ENCODE measurements at regions not wholly inside any gene's neighbourhood (a gene's known extent, or its start where the extent isn't known, plus 50 kb on each side); places are given as distances from the start of the nearest gene placed in this dataset.

DNA sequence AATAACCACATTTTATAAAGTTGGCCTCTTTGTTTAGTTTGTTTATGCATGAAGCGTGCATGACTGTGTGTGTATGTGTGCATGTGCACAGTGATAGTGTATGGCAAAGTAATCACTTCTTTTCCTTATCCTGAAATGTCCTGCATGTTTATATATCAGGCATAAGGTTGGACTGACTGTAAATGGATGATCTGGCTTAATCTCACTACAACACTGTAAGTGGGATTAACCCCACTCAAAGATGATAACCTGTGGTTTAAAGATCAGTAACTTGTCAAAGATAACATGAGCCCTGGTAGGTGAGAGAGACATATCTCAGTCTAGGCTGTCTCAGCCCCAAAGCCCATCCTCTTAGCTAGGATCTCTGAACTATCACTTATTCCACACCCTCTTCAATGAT is 376.6 kb upstream of the TSHZ2 start:
- no peak overlapping the region for H3K4me3 ChIP-seq
- no peak overlapping the region for H3K4me2 ChIP-seq (ENCODE audit: control insufficient read depth, insufficient read depth)
- no peak overlapping the region for H3K9ac ChIP-seq (ENCODE audit: control insufficient read depth, insufficient read depth, low read length)
- no peaks in the 10 kb centered on the region for H3K4me1 ChIP-seq (ENCODE audit: control insufficient read depth, insufficient read depth, low read length)
- in situ Hi-C loops (cut with MboI): no loop called here
- TF ChIP-seq ZBTB40 (IDR thresholded peaks at IDR 0.05; ENCODE audit: borderline replicate concordance) (no peak), USF1 (IDR thresholded peaks at IDR 0.05; ENCODE audit: borderline replicate concordance, extremely low read length, insufficient read depth, low read depth, low read length) (no peak), ATF7 (IDR thresholded peaks at IDR 0.05; ENCODE audit: low read depth) (no peak)
- H3K27me3 ChIP-seq (replicated peaks in 1 of 2; ENCODE audit: control insufficient read depth in 2 of 2, insufficient read depth in 2 of 2, low read length in 1 of 2): no peaks in the 10 kb centered on the region
- no peak overlapping the region for H3K27ac ChIP-seq (ENCODE audit: control insufficient read depth, insufficient read depth)
- SMC1A ChIA-PET (ENCODE audit: uncharacterized antibody, unreplicated experiment): no interaction called here
- FAIRE-seq: no peak
- ATAC-seq: no peak
- RAD21 ChIA-PET (ENCODE audit: unreplicated experiment): no interaction called here
- H2AFZ ChIP-seq (ENCODE audit: control insufficient read depth, low read depth, low read length): no peak overlapping the region
- POLR2A ChIA-PET: no interaction called here
- no peaks in the 10 kb centered on the region for H3K9me3 ChIP-seq (replicated peaks; ENCODE audit: control insufficient read depth, insufficient read depth, low read length)
- intact Hi-C loops (cut with micrococcal nuclease; ENCODE audit: unreplicated experiment): no loop called here
- CTCF ChIA-PET: no interaction called here
- no peaks in the 10 kb centered on the region for H4K20me1 ChIP-seq (ENCODE audit: control insufficient read depth, insufficient read depth)
- BruUV-seq (replicated peaks): no TSS peak
- DNase-seq (ENCODE audit: low read depth, low spot score): no peak
- no peaks in the 10 kb centered on the region for H3K36me3 ChIP-seq (ENCODE audit: control insufficient read depth in 2 of 2, insufficient read depth in 2 of 2, low read length in 1 of 2)
- 0% methylated on average over 1 of the region's 1 CpG for WGBS (ENCODE audit: insufficient coverage, insufficient replicate concordance, low lambda C conversion rate, missing lambda C conversion rate)
- H3K79me2 ChIP-seq (ENCODE audit: control insufficient read depth, insufficient read depth, low read length): no peaks in the 10 kb centered on the region

Data from GM12878 (cell line).